ENCODE measurements at regions not wholly inside any gene's neighbourhood (a gene's known extent, or its start where the extent isn't known, plus 50 kb on each side); places are given as distances from the start of the nearest gene placed in this dataset.

- Histone ChIP-seq H3K4me3 (ENCODE audit: low read length, poor library complexity, severe bottlenecking) (no peak overlapping the region), H3K9me3 (ENCODE audit: insufficient read depth, low read depth, low read length) (no peaks in the 10 kb centered on the region), H4K20me1 (ENCODE audit: insufficient read depth, low read length, poor library complexity, severe bottlenecking) (no peaks in the 10 kb centered on the region), H3K27me3 (ENCODE audit: insufficient read depth, low read length, poor library complexity, severe bottlenecking) (no peaks in the 10 kb centered on the region), H3K9ac (ENCODE audit: low read depth, low read length, poor library complexity, severe bottlenecking) (no peak overlapping the region), H3K4me2 (ENCODE audit: low read depth, low read length, poor library complexity, severe bottlenecking) (no peak overlapping the region), H3K4me1 (ENCODE audit: insufficient read depth, low read length, poor library complexity, severe bottlenecking) (no peaks in the 10 kb centered on the region), H3F3A (ENCODE audit: low read depth) (no peaks in the 10 kb centered on the region), H3K36me3 (ENCODE audit: insufficient read depth, low read length) (no peaks in the 10 kb centered on the region), H3K9me2 (replicated peaks; ENCODE audit: low read depth, low read length) (no peaks in the 10 kb centered on the region), H2AFZ (ENCODE audit: low read length) (no peak overlapping the region), H3K79me2 (ENCODE audit: insufficient read depth, low read length) (no peaks in the 10 kb centered on the region)
- TF ChIP-seq EZH2phosphoT487 (IDR thresholded peaks at IDR 0.05; ENCODE audit: borderline replicate concordance) (no peak), CTCF (conservative IDR thresholded peaks at IDR 0.05; ENCODE audit: low read length) (no peak)
Measured at GRCh38 chr5:92801911-92802310, 779.1 kb downstream of the NR2F1-AS1 start.

- H3K4me3 ChIP-seq (ENCODE audit: low read length, poor library complexity, severe bottlenecking), result no peak overlapping the region
- no peaks in the 10 kb centered on the region for H3K79me2 ChIP-seq (ENCODE audit: insufficient read depth, low read length)
- no peaks in the 10 kb centered on the region for H3K9me2 ChIP-seq (replicated peaks; ENCODE audit: low read depth, low read length)
- no peaks in the 10 kb centered on the region for H3K36me3 ChIP-seq (ENCODE audit: insufficient read depth, low read length)
- H3K9ac ChIP-seq (ENCODE audit: low read depth, low read length, poor library complexity, severe bottlenecking), result no peak overlapping the region
- H3K4me1 ChIP-seq (ENCODE audit: insufficient read depth, low read length, poor library complexity, severe bottlenecking), result no peaks in the 10 kb centered on the region
- H3K27me3 ChIP-seq (ENCODE audit: insufficient read depth, low read length, poor library complexity, severe bottlenecking), result no peaks in the 10 kb centered on the region
- no peaks in the 10 kb centered on the region for H3F3A ChIP-seq (ENCODE audit: low read depth)
- no peaks in the 10 kb centered on the region for H3K9me3 ChIP-seq (ENCODE audit: insufficient read depth, low read depth, low read length)
- H2AFZ ChIP-seq (ENCODE audit: low read length), result no peak overlapping the region
- TF ChIP-seq CTCF (conservative IDR thresholded peaks at IDR 0.05; ENCODE audit: low read length), result no peak
- no peak for TF ChIP-seq EZH2phosphoT487 (IDR thresholded peaks at IDR 0.05; ENCODE audit: borderline replicate concordance)
- H4K20me1 ChIP-seq (ENCODE audit: insufficient read depth, low read length, poor library complexity, severe bottlenecking), result no peaks in the 10 kb centered on the region
- H3K4me2 ChIP-seq (ENCODE audit: low read depth, low read length, poor library complexity, severe bottlenecking), result no peak overlapping the region
Measured at GRCh38 chr5:92800365-92800764, 780.7 kb downstream of the NR2F1-AS1 start.

- Histone ChIP-seq H3K9me2 (replicated peaks; ENCODE audit: low read depth, low read length) (no peaks in the 10 kb centered on the region), H3F3A (ENCODE audit: low read depth) (no peaks in the 10 kb centered on the region), H3K9me3 (ENCODE audit: insufficient read depth, low read depth, low read length) (no peaks in the 10 kb centered on the region; the same call in 1 of the 2 replicates), H3K79me2 (ENCODE audit: insufficient read depth, low read length) (no peaks in the 10 kb centered on the region), H3K4me1 (ENCODE audit: insufficient read depth, low read length, poor library complexity, severe bottlenecking) (no peaks in the 10 kb centered on the region), H2AFZ (ENCODE audit: low read length) (no peak overlapping the region), H4K20me1 (ENCODE audit: insufficient read depth, low read length, poor library complexity, severe bottlenecking) (no peaks in the 10 kb centered on the region), H3K36me3 (ENCODE audit: insufficient read depth, low read length) (no peaks in the 10 kb centered on the region), H3K27me3 (ENCODE audit: insufficient read depth, low read length, poor library complexity, severe bottlenecking) (no peaks in the 10 kb centered on the region), H3K4me2 (ENCODE audit: low read depth, low read length, poor library complexity, severe bottlenecking) (no peak overlapping the region), H3K4me3 (ENCODE audit: low read length, poor library complexity, severe bottlenecking) (no peak overlapping the region), H3K9ac (ENCODE audit: low read depth, low read length, poor library complexity, severe bottlenecking) (no peak overlapping the region)
- no peak for TF ChIP-seq CTCF (conservative IDR thresholded peaks at IDR 0.05; ENCODE audit: low read length)
Measured at GRCh38 chr5:92795633-92796032, 785.4 kb downstream of the NR2F1-AS1 start.

All from Loucy (cell line).